ENCODE measurements at regions not wholly inside any gene's neighbourhood (a gene's known extent, or its start where the extent isn't known, plus 50 kb on each side); places are given as distances from the start of the nearest gene placed in this dataset.

- no peak for DNase-seq (ENCODE audit: low read depth in 2 of 2)
Measured at GRCh38 chr15:93205413-93205812, 116.4 kb upstream of the RGMA start.

- no peak for DNase-seq (ENCODE audit: low read depth in 2 of 2)
Measured at GRCh38 chr15:93203036-93203435, 114.0 kb upstream of the RGMA start.

- DNase-seq (ENCODE audit: low read depth in 2 of 2) = no peak
Measured at GRCh38 chr15:93202405-93202804, 113.4 kb upstream of the RGMA start.

- no peak for DNase-seq (ENCODE audit: low read depth in 2 of 2)
Measured at GRCh38 chr15:93201940-93202339, 112.9 kb upstream of the RGMA start.

GRCh38 chr15:93200837-93201226 is 111.8 kb upstream of the RGMA start:
- no peak for DNase-seq (ENCODE audit: low read depth in 2 of 2)

GRCh38 chr15:93200081-93200836 is 111.2 kb upstream of the RGMA start:
- no peak for DNase-seq (ENCODE audit: low read depth in 2 of 2)

GRCh38 chr15:93196135-93196670 is 107.2 kb upstream of the RGMA start:
- DNase-seq (ENCODE audit: low read depth in 2 of 2) = no peak

GRCh38 chr15:93195109-93195508 is 106.1 kb upstream of the RGMA start:
- no peak for DNase-seq (ENCODE audit: low read depth in 2 of 2)

GRCh38 chr15:93190238-93190637 is 101.2 kb upstream of the RGMA start:
- no peak for DNase-seq (ENCODE audit: low read depth in 2 of 2)

GRCh38 chr15:93189561-93189960 is 100.5 kb upstream of the RGMA start:
- no peak for DNase-seq (ENCODE audit: low read depth in 2 of 2)

- DNase-seq (ENCODE audit: low read depth in 2 of 2) = no peak
Measured at GRCh38 chr15:93188236-93188635, 99.2 kb upstream of the RGMA start.

GRCh38 chr15:93185796-93186195 is 96.8 kb upstream of the RGMA start:
- DNase-seq (ENCODE audit: low read depth in 2 of 2) = no peak

- DNase-seq (ENCODE audit: low read depth in 2 of 2) = no peak
Measured at GRCh38 chr15:93182703-93183205, 93.7 kb upstream of the RGMA start.

GRCh38 chr15:93180656-93181055 is 91.6 kb upstream of the RGMA start:
- no peak for DNase-seq (ENCODE audit: low read depth in 2 of 2)

- no peak for DNase-seq (ENCODE audit: low read depth in 2 of 2)
Measured at GRCh38 chr15:93180128-93180527, 91.1 kb upstream of the RGMA start.

GRCh38 chr15:93179700-93180102 is 90.7 kb upstream of the RGMA start:
- DNase-seq (ENCODE audit: low read depth in 2 of 2) = no peak

- no peak for DNase-seq (ENCODE audit: low read depth in 2 of 2)
Measured at GRCh38 chr15:93179072-93179471, 90.1 kb upstream of the RGMA start.

- DNase-seq (ENCODE audit: low read depth in 2 of 2) = no peak
Measured at GRCh38 chr15:93178371-93178770, 89.4 kb upstream of the RGMA start.

GRCh38 chr15:93176065-93176464 is 87.1 kb upstream of the RGMA start:
- no peak for DNase-seq (ENCODE audit: low read depth in 2 of 2)

- DNase-seq (ENCODE audit: low read depth in 2 of 2) = no peak
Measured at GRCh38 chr15:93174836-93175235, 85.8 kb upstream of the RGMA start.

GRCh38 chr15:93173369-93173768 is 84.4 kb upstream of the RGMA start:
- DNase-seq (ENCODE audit: low read depth in 2 of 2) = no peak

GRCh38 chr15:93171476-93171875 is 82.5 kb upstream of the RGMA start:
- DNase-seq (ENCODE audit: low read depth in 2 of 2) = no peak

GRCh38 chr15:93170329-93170728 is 81.3 kb upstream of the RGMA start:
- DNase-seq (ENCODE audit: low read depth in 2 of 2) = no peak

- DNase-seq (ENCODE audit: low read depth in 2 of 2) = no peak
Measured at GRCh38 chr15:93168910-93169309, 79.9 kb upstream of the RGMA start.

Data from stimulated activated CD4-positive, alpha-beta T cell treated with anti-CD3 and anti-CD28 coated beads, Interleukin-15, amount 100 ng/mL, for 48 hours (primary cell).